Osteoblast (primary cell): ENCODE measurements at regions not wholly inside any gene's neighbourhood (a gene's known extent, or its start where the extent isn't known, plus 50 kb on each side); places are given as distances from the start of the nearest gene placed in this dataset.

Source experiments
- DNase-seq: peaks from one replicate; pipeline ENCODE4 v3.0.0; 2011; ENCODE audit warnings: low spot score, mixed read lengths; ENCODE audit not compliant: insufficient read length; ENCODE audit errors: missing footprints
- H2AFZ ChIP-seq: 2 replicates; pipeline ENCODE4 v1.6.0; 2011; ENCODE audit warnings: mild to moderate bottlenecking, low read length
- H3K27ac ChIP-seq: 2 replicates; pipeline ENCODE4 v1.5.1; 2011; ENCODE audit warnings: mild to moderate bottlenecking, low read depth, low read length, moderate library complexity
- H3K27me3 ChIP-seq: 2 replicates; pipeline ENCODE4 v1.6.0; 2012; ENCODE audit warnings: mild to moderate bottlenecking, control low read depth, inconsistent platforms, low read length, moderate library complexity; ENCODE audit not compliant: insufficient read depth
- H3K36me3 ChIP-seq: 2 replicates; pipeline ENCODE4 v1.5.1; 2011; ENCODE audit warnings: mild to moderate bottlenecking, low read length, control low read depth, moderate library complexity; ENCODE audit not compliant: insufficient read depth
- H3K4me1 ChIP-seq: 2 replicates; pipeline ENCODE4 v1.5.1; 2011; ENCODE audit warnings: mild to moderate bottlenecking, low read length, control low read depth, moderate library complexity; ENCODE audit not compliant: insufficient read depth
- H3K4me2 ChIP-seq: 2 replicates; pipeline ENCODE4 v1.6.0; 2011; ENCODE audit warnings: mild to moderate bottlenecking, low read length; ENCODE audit not compliant: insufficient read depth
- H3K4me3 ChIP-seq: fragments of 200-600 bp; sonication (generic); 3 replicates; pipeline ENCODE4 v1.5.1; 2012; ENCODE audit warnings: mild to moderate bottlenecking, low read length, inconsistent platforms; ENCODE audit not compliant: insufficient read depth
- H3K79me2 ChIP-seq: 2 replicates; pipeline ENCODE4 v1.6.0; 2012; ENCODE audit warnings: mild to moderate bottlenecking, low read length, control low read depth, inconsistent platforms; ENCODE audit not compliant: insufficient read depth
- H3K9me3 ChIP-seq: 2 replicates; pipeline ENCODE4 v1.5.1; 2011; ENCODE audit warnings: low read depth, low read length, control low read depth
- H4K20me1 ChIP-seq: 2 replicates; pipeline ENCODE4 v1.6.0; 2012; ENCODE audit warnings: mild to moderate bottlenecking, low read length, control low read depth; ENCODE audit not compliant: insufficient read depth
- TF ChIP-seq, protein P1 (sequence below): IDR thresholded peaks from 2 replicates; pipeline ENCODE4 v1.5.1; 2011; ENCODE audit warnings: mild to moderate bottlenecking, low read depth, low read length, moderate library complexity; ENCODE audit errors: extremely low read depth

- Histone ChIP-seq H3K4me3 (no peak overlapping the region), H2AFZ (no peak overlapping the region), H3K27me3 (no peaks in the 10 kb centered on the region), H3K4me1 (no peaks in the 10 kb centered on the region), H3K9me3 (no peaks in the 10 kb centered on the region), H3K27ac (no peak overlapping the region), H3K4me2 (no peak overlapping the region), H4K20me1 (no peaks in the 10 kb centered on the region), H3K36me3 (no peaks in the 10 kb centered on the region), H3K79me2 (no peaks in the 10 kb centered on the region)
- DNase-seq: no peak
- TF ChIP-seq, protein P1, sequence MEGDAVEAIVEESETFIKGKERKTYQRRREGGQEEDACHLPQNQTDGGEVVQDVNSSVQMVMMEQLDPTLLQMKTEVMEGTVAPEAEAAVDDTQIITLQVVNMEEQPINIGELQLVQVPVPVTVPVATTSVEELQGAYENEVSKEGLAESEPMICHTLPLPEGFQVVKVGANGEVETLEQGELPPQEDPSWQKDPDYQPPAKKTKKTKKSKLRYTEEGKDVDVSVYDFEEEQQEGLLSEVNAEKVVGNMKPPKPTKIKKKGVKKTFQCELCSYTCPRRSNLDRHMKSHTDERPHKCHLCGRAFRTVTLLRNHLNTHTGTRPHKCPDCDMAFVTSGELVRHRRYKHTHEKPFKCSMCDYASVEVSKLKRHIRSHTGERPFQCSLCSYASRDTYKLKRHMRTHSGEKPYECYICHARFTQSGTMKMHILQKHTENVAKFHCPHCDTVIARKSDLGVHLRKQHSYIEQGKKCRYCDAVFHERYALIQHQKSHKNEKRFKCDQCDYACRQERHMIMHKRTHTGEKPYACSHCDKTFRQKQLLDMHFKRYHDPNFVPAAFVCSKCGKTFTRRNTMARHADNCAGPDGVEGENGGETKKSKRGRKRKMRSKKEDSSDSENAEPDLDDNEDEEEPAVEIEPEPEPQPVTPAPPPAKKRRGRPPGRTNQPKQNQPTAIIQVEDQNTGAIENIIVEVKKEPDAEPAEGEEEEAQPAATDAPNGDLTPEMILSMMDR: no peak
These were observed 696.7 kb upstream of the CELF2 start for GRCh38 chr10:10320956-10321355.

- Histone ChIP-seq H3K9me3 (no peaks in the 10 kb centered on the region), H3K79me2 (no peaks in the 10 kb centered on the region), H3K4me2 (no peak overlapping the region), H3K4me1 (no peaks in the 10 kb centered on the region), H3K4me3 (no peak overlapping the region), H3K27ac (no peak overlapping the region), H4K20me1 (no peaks in the 10 kb centered on the region), H3K27me3 (no peaks in the 10 kb centered on the region), H3K36me3 (no peaks in the 10 kb centered on the region), H2AFZ (no peak overlapping the region)
- TF ChIP-seq, protein P1: no peak
- no peak for DNase-seq
These were observed 691.6 kb upstream of the CELF2 start for GRCh38 chr10:10326116-10326515.

DNA sequence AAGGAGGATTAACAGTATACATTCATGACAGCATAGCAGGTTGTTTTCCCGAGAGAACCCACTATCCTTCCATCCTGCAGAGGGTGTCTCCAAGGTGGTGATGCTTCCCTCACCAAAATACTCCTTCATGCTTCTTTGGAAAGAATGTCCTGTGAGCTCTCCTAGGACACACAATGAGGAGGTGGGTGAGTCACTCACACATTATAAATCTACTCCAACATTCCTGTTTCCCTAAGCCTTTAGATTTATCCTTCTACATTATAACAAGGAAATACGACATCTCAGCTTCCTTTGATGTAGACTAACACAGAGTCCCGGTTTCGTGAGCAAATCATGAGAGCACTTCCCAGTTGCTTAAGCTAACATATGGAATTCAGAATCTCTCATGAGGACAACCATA, 689.7 kb upstream of the CELF2 start:
- H3K27ac ChIP-seq: no peak overlapping the region
- H3K79me2 ChIP-seq: no peaks in the 10 kb centered on the region
- H3K4me1 ChIP-seq: no peaks in the 10 kb centered on the region
- no peak overlapping the region for H2AFZ ChIP-seq
- H3K27me3 ChIP-seq: no peaks in the 10 kb centered on the region
- TF ChIP-seq, protein P1: no peak
- DNase-seq: no peak
- H3K9me3 ChIP-seq: no peaks in the 10 kb centered on the region
- H3K36me3 ChIP-seq: no peaks in the 10 kb centered on the region
- no peak overlapping the region for H3K4me2 ChIP-seq
- no peaks in the 10 kb centered on the region for H4K20me1 ChIP-seq
- no peak overlapping the region for H3K4me3 ChIP-seq

GRCh38 chr10:10330418-10330817, 687.3 kb upstream of the CELF2 start:
- H3K4me1 ChIP-seq: no peaks in the 10 kb centered on the region
- no peak overlapping the region for H3K27ac ChIP-seq
- H3K9me3 ChIP-seq: no peaks in the 10 kb centered on the region
- no peak for DNase-seq
- H2AFZ ChIP-seq: no peak overlapping the region
- H3K27me3 ChIP-seq: no peaks in the 10 kb centered on the region
- no peaks in the 10 kb centered on the region for H4K20me1 ChIP-seq
- TF ChIP-seq, protein P1: no peak
- no peaks in the 10 kb centered on the region for H3K36me3 ChIP-seq
- H3K4me3 ChIP-seq: no peak overlapping the region
- H3K4me2 ChIP-seq: no peak overlapping the region
- H3K79me2 ChIP-seq: no peaks in the 10 kb centered on the region
